Colonic mucosa (tissue), 4 donors: ENCODE measurements at regions not wholly inside any gene's neighbourhood (a gene's known extent, or its start where the extent isn't known, plus 50 kb on each side); places are given as distances from the start of the nearest gene placed in this dataset.

ENCODE experiments used
- DNase-seq: peaks from one replicate; pipeline ENCODE4 v3.0.0-alpha.2; 2020
- H3K27ac ChIP-seq: fragments of 200-600 bp; one replicate; pipeline ENCODE4 v1.8.0; 2021
- H3K27me3 ChIP-seq: fragments of 200-600 bp; one replicate; pipeline ENCODE4 v1.8.0; 2021
- H3K36me3 ChIP-seq: fragments of 200-600 bp; one replicate; pipeline ENCODE4 v1.8.0; 2021
- H3K4me1 ChIP-seq: fragments of 200-600 bp; one replicate; pipeline ENCODE4 v1.8.0; 2021; ENCODE audit warnings: mild to moderate bottlenecking
- H3K4me3 ChIP-seq: fragments of 200-600 bp; one replicate; pipeline ENCODE4 v1.8.0; 2021
- H3K9ac ChIP-seq, 2 donors: one replicate each; pipeline ENCODE4 v1.7.0; 2013; ENCODE audit warnings: control low read depth in 2 of 2, low read depth in 2 of 2, low read length in 2 of 2
- H3K9me3 ChIP-seq: fragments of 200-600 bp; one replicate; pipeline ENCODE4 v1.8.0; 2021
- CTCF ChIP-seq: fragments of 200-600 bp; IDR thresholded peaks from one replicate; pipeline ENCODE4 v1.8.0; 2022; ENCODE audit warnings: antibody characterized with exemption, mild to moderate bottlenecking
- intact Hi-C: fragments of 100-400 bp; cut with DNase I; formaldehyde crosslinking; loops from one replicate; pipeline ENCODE4 v1.14.1; 2022
- donor health status: healthy.
- donor health status: DM: no; HTN: no; CAD: no.
- donor health status: DM: no; HTN: no; CAD: no.

DNA sequence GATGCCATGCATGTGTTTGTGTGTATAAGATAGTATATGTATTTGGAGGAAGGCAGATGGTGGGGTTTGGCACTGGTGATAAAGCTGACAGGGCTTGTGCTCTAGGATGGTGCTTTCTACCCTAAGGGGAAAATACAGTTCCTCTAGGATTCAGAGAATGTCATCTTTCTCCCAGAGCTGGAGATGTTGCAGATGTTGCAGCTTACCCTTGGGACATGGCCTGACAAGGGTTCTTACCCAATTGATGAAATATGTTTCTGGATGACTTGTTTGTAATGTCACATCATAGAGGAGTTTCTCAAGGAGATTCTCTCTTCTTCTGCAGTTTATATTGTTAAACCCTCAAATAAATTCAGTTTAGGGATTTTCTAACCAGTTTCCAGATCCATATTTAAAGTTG lies 52.5 kb upstream of the PITX2 start:
- no peaks in the 10 kb centered on the region for H3K9me3 ChIP-seq
- no peaks in the 10 kb centered on the region for H3K36me3 ChIP-seq
- no peaks in the 10 kb centered on the region for H3K27me3 ChIP-seq
- no peak for TF ChIP-seq CTCF
- no peak overlapping the region for H3K27ac ChIP-seq
- no peak overlapping the region for H3K9ac ChIP-seq
- intact Hi-C loops: no loop called here
- no peak overlapping the region for H3K4me3 ChIP-seq
- DNase-seq: no peak
- no peaks in the 10 kb centered on the region for H3K4me1 ChIP-seq

DNA sequence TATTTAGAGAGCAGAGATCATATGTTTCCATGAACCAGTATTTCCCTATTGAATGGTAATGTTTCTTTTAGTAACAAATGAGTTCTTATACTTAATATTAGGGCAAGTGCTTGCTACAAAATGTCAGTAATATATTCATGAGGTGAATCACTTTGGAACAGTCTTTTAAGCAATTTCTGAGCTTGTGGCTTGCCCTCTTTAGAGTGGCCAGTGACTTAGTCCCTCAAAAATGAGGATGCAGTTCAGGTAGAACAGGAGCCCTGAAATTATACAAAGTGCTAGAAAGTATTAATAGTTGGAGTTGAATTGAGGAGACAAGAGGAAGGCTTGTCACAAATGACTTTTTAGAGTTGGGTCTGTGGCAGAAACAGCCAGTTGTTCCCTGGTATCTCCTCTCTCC lies 53.4 kb upstream of the PITX2 start:
- Histone ChIP-seq H3K4me3 (no peak overlapping the region), H3K36me3 (no peaks in the 10 kb centered on the region), H3K27ac (no peak overlapping the region), H3K4me1 (no peaks in the 10 kb centered on the region), H3K9me3 (no peaks in the 10 kb centered on the region), H3K27me3 (no peaks in the 10 kb centered on the region), H3K9ac (no peak overlapping the region)
- DNase-seq: no peak
- no peak for TF ChIP-seq CTCF
- intact Hi-C loops: no loop called here

DNA sequence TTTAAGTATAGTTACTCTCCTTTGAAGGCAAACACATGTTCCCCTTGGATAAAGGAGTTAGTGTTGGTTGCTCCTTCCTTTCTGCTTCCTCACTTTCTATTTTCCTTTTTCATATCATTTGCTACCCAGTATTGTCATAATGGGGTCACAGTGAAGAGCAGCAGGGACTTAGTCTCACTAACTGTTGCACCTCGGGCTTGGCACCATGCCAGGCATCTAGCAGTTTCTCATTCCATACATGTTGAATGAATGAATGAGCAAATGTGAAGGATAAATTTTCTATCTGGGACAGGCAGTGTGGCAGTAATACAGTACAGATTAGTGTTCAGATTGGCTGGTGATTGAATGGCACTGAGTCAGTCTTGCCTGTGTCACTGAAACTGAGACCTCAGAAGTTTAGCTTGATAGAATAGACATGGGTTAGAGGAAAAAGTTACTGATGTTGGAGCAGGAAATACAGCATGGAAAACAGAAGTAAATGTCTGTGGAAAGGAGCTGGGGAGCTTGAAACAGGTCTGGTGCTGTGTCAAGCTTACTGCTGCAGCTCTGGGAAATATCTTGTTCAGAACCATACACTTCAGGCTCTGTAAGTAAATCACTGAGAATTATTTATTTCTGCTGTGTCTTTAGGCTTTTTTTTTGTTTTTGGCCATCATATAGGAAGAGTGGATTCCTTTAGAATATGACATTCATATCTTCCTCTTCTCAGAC lies 55.8 kb upstream of the PITX2 start:
- no peaks in the 10 kb centered on the region for H3K36me3 ChIP-seq
- no peak for DNase-seq
- no peak overlapping the region for H3K27ac ChIP-seq
- TF ChIP-seq CTCF: no peak
- intact Hi-C loops: no loop called here
- H3K4me3 ChIP-seq: no peak overlapping the region
- H3K9ac ChIP-seq: no peak overlapping the region
- H3K9me3 ChIP-seq: no peaks in the 10 kb centered on the region
- H3K4me1 ChIP-seq: no peaks in the 10 kb centered on the region
- no peaks in the 10 kb centered on the region for H3K27me3 ChIP-seq

DNA sequence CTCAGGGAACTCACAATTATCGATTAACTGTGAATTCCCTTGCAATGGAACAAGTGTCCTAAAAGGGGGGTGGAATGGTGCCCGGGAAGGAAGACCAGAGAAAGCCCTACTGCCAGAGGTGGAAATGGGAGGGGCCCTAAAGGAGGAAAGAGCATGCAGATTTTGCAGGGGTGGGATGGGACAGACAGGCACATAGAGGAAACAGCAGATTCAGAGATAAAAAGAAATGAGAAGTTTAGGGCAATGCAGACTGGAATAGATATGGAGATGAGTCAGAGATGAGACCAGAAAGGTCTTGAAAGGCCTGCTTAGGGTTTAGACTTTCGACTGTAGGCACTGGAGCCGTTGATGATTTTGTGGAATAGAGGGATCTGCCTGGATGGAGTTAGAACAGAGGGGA lies 57.4 kb upstream of the PITX2 start:
- no peak for DNase-seq
- no peaks in the 10 kb centered on the region for H3K9me3 ChIP-seq
- no peaks in the 10 kb centered on the region for H3K27me3 ChIP-seq
- intact Hi-C loops: no loop called here
- no peak overlapping the region for H3K27ac ChIP-seq
- no peaks in the 10 kb centered on the region for H3K4me1 ChIP-seq
- no peak overlapping the region for H3K9ac ChIP-seq
- no peak for TF ChIP-seq CTCF
- no peak overlapping the region for H3K4me3 ChIP-seq
- H3K36me3 ChIP-seq: no peaks in the 10 kb centered on the region

GRCh38 chr4:110681381-110681780 lies 58.5 kb upstream of the PITX2 start:
- DNase-seq: no peak
- Histone ChIP-seq H3K9ac (no peak overlapping the region), H3K4me3 (no peak overlapping the region), H3K27me3 (no peaks in the 10 kb centered on the region), H3K4me1 (no peaks in the 10 kb centered on the region), H3K9me3 (no peaks in the 10 kb centered on the region), H3K36me3 (no peaks in the 10 kb centered on the region), H3K27ac (no peak overlapping the region)
- TF ChIP-seq CTCF: no peak
- intact Hi-C loops: no loop called here
